ENCODE measurements at regions not wholly inside any gene's neighbourhood (a gene's known extent, or its start where the extent isn't known, plus 50 kb on each side); places are given as distances from the start of the nearest gene placed in this dataset.

DNA sequence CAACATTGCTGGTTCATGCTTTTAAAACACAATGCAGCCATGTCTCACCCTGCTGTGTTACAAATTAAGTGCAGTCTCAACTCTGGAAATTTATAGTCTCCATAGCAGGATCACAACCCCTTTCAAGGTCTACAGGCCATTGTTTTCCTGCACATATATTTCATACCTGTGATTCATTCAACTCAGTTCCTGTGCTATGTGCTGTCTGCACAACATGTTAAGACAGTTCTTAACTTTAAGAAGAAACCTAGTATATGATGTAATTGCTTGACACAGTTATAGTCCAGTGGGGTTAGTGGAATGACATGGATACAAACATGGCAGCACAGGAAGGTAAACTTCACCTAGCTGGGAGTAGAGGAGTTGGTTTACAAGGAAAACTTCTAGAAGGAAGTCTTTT is 106.4 kb downstream of the IFI44 start:
- ATAC-seq (ENCODE audit: low read depth) (peak; percentile 63), DNase-seq (ENCODE audit: low spot score) (no peak)
- TF ChIP-seq, protein P1, sequence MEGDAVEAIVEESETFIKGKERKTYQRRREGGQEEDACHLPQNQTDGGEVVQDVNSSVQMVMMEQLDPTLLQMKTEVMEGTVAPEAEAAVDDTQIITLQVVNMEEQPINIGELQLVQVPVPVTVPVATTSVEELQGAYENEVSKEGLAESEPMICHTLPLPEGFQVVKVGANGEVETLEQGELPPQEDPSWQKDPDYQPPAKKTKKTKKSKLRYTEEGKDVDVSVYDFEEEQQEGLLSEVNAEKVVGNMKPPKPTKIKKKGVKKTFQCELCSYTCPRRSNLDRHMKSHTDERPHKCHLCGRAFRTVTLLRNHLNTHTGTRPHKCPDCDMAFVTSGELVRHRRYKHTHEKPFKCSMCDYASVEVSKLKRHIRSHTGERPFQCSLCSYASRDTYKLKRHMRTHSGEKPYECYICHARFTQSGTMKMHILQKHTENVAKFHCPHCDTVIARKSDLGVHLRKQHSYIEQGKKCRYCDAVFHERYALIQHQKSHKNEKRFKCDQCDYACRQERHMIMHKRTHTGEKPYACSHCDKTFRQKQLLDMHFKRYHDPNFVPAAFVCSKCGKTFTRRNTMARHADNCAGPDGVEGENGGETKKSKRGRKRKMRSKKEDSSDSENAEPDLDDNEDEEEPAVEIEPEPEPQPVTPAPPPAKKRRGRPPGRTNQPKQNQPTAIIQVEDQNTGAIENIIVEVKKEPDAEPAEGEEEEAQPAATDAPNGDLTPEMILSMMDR (IDR thresholded peaks at IDR 0.05; ENCODE audit: poor library complexity, severe bottlenecking) = no peak
- Histone ChIP-seq H3K4me1 (ENCODE audit: insufficient read depth, poor library complexity, severe bottlenecking) (no peaks in the 10 kb centered on the region), H3K36me3 (ENCODE audit: low read depth) (no peaks in the 10 kb centered on the region), H3K9me3 (ENCODE audit: severe bottlenecking) (peaks cover 3% of the 10 kb centered on the region), H3K27ac (ENCODE audit: poor library complexity, severe bottlenecking) (no peak overlapping the region), H3K4me3 (ENCODE audit: severe bottlenecking) (no peak overlapping the region), H3K27me3 (ENCODE audit: insufficient read depth, poor library complexity, severe bottlenecking) (no peaks in the 10 kb centered on the region)

DNA sequence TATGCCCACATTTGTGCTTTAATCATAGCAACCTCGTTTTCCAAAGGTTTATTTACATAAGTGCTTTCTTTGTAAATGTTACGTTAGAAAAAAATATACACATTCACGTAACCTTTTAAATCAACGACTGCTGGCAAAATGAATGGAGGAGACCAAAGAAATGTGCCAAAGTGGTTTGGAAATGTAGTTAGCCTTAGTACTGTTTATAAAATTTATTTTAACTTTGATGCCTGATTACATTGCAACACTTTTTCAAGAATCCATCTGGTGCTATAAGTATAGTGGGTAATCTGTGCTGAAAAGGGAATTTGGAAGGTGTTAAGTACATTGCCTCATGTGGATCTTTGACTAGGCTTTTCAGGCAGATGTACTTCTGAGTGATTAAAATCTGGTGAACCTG is 108.9 kb downstream of the IFI44 start:
- no peak overlapping the region for H3K27ac ChIP-seq (ENCODE audit: poor library complexity, severe bottlenecking)
- ATAC-seq (ENCODE audit: low read depth) = no peak
- H3K4me1 ChIP-seq (ENCODE audit: insufficient read depth, poor library complexity, severe bottlenecking) = no peaks in the 10 kb centered on the region
- H3K36me3 ChIP-seq (ENCODE audit: low read depth) = no peaks in the 10 kb centered on the region
- TF ChIP-seq, protein P1 (IDR thresholded peaks at IDR 0.05; ENCODE audit: poor library complexity, severe bottlenecking) = no peak
- peaks cover 3% of the 10 kb centered on the region for H3K9me3 ChIP-seq (ENCODE audit: severe bottlenecking)
- DNase-seq (ENCODE audit: low spot score) = no peak
- no peak overlapping the region for H3K4me3 ChIP-seq (ENCODE audit: severe bottlenecking)
- H3K27me3 ChIP-seq (ENCODE audit: insufficient read depth, poor library complexity, severe bottlenecking) = no peaks in the 10 kb centered on the region

DNA sequence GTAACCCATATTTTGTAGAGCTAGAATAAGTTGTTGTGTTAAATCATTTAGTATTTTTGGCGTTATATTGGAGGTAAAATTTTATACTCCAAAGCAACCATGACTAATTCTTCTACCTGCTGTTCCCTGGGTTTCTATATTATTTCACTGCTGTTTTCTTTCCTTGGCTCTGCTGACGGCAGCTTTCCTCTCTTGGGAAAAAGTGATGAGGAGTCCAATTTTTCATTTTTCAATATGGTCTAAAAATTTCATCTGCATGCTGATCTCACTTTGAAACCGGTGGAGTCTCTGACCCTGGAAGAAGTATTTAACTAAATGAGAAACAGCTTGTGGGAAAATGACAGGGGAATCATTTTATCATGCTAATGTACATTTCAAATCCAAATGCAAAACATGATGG is 110.2 kb downstream of the IFI44 start:
- Histone ChIP-seq H3K27ac (ENCODE audit: poor library complexity, severe bottlenecking) (no peak overlapping the region), H3K4me1 (ENCODE audit: insufficient read depth, poor library complexity, severe bottlenecking) (no peaks in the 10 kb centered on the region), H3K9me3 (ENCODE audit: severe bottlenecking) (peaks cover 2% of the 10 kb centered on the region), H3K36me3 (ENCODE audit: low read depth) (no peaks in the 10 kb centered on the region), H3K27me3 (ENCODE audit: insufficient read depth, poor library complexity, severe bottlenecking) (no peaks in the 10 kb centered on the region), H3K4me3 (ENCODE audit: severe bottlenecking) (no peak overlapping the region)
- ATAC-seq (ENCODE audit: low read depth) (no peak), DNase-seq (ENCODE audit: low spot score) (no peak)
- TF ChIP-seq, protein P1 (IDR thresholded peaks at IDR 0.05; ENCODE audit: poor library complexity, severe bottlenecking) = no peak

DNA sequence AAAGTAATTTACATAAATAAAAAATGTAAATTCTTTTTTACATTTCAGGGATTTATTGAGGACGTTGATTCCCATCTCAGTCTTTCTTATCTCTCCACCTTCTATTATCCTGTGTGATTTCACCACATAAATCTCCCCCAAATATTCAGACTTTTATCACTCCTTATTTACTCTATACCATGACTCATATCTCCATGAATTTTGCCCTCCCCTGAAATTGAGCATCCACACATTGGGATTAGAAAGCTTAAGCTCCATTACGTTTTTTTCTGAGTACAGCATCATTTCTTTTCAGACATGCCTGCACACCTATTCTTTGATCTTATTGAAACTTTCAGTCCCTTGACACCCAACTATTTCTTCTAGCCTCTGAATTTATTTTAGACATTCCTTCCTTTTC is 111.2 kb downstream of the IFI44 start:
- Histone ChIP-seq H3K9me3 (ENCODE audit: severe bottlenecking) (peaks cover 3% of the 10 kb centered on the region), H3K27ac (ENCODE audit: poor library complexity, severe bottlenecking) (no peak overlapping the region), H3K4me1 (ENCODE audit: insufficient read depth, poor library complexity, severe bottlenecking) (no peaks in the 10 kb centered on the region), H3K27me3 (ENCODE audit: insufficient read depth, poor library complexity, severe bottlenecking) (no peaks in the 10 kb centered on the region), H3K4me3 (ENCODE audit: severe bottlenecking) (no peak overlapping the region), H3K36me3 (ENCODE audit: low read depth) (no peaks in the 10 kb centered on the region)
- TF ChIP-seq, protein P1 (IDR thresholded peaks at IDR 0.05; ENCODE audit: poor library complexity, severe bottlenecking) = no peak
- no peak for DNase-seq (ENCODE audit: low spot score)
- peak; percentile 45; the same call in 1 of the 3 replicates for ATAC-seq (ENCODE audit: low read depth)

DNA sequence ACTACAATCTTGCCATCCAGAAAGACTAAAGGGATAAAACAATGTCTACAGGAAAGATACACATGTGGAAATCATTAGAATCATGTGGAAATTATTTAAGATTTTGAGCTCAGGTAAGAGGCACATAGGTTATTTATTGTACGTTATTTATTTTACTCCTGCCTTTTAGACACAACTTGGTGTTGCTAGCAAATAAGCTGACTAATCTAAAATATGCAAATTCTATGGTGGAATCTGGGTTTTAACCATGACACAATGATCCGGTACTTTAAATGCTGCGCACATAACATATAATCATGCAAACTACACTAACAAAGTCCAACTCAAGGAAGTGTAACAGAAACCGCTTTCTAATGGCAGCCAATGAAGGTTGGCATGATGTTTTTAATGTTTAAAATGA is 112.5 kb downstream of the IFI44 start:
- TF ChIP-seq, protein P1 (IDR thresholded peaks at IDR 0.05; ENCODE audit: poor library complexity, severe bottlenecking) = no peak

More for the DNA sequence above, 112.5 kb downstream of the IFI44 start:
- H3K4me1 ChIP-seq (ENCODE audit: insufficient read depth, poor library complexity, severe bottlenecking) = no peaks in the 10 kb centered on the region
- H3K9me3 ChIP-seq (ENCODE audit: severe bottlenecking) = peaks cover 4% of the 10 kb centered on the region
- ATAC-seq (ENCODE audit: low read depth) = no peak
- no peaks in the 10 kb centered on the region for H3K36me3 ChIP-seq (ENCODE audit: low read depth)
- H3K4me3 ChIP-seq (ENCODE audit: severe bottlenecking) = no peak overlapping the region
- no peak for DNase-seq (ENCODE audit: low spot score)
- H3K27me3 ChIP-seq (ENCODE audit: insufficient read depth, poor library complexity, severe bottlenecking) = no peaks in the 10 kb centered on the region
- H3K27ac ChIP-seq (ENCODE audit: poor library complexity, severe bottlenecking) = no peak overlapping the region
